K562 (cell line): ENCODE measurements at regions not wholly inside any gene's neighbourhood (a gene's known extent, or its start where the extent isn't known, plus 50 kb on each side); places are given as distances from the start of the nearest gene placed in this dataset.

Experiments used
- ATAC-seq: fragments of 200-7000 bp; cut with Tn5 transposase; 3 replicates; pipeline ENCODE4 v1.9.1; 2020; ENCODE audit warnings: moderate library complexity
- BruUV-seq: library from RNA; stranded (reverse); fragments of 400-500 nt; replicated peaks from 2 replicates; lab custom pipeline; 2021; lab: Mats Ljungman, UMichigan
- CTCF ChIA-PET: fragments of 300-600 bp; formaldehyde crosslinking; extraction: SDS; loops from one replicate; lab custom pipeline; 2021; ENCODE audit warnings: low intra/inter-chr PET ratio; lab: Yijun Ruan, JAX
- POLR2A ChIA-PET: fragments of 300-600, 350-650 bp; sonication (Branson Sonifier 250); formaldehyde crosslinking; extraction: SDS; loops from one replicate; lab custom pipeline; 2021; ENCODE audit warnings: antibody characterized with exemption, inconsistent platforms; lab: Yijun Ruan, JAX
- DNase-seq, 4 experiments: peaks; one replicate each; pipeline versions ENCODE4 v3.0.0 to v3.0.0-alpha.2; 2011 to 2018; ENCODE audit warnings: low spot score in 3 of 4, mixed read lengths in 3 of 4; ENCODE audit errors: extremely low read depth in 1 of 4
- FAIRE-seq: peaks from 2 replicates; lab custom pipeline; 2011; peaks lifted over from hg19 to GRCh38; lab: Jason Lieb, UNC
- H2AFZ ChIP-seq: 2 replicates; pipeline ENCODE4 v1.6.0; 2011; ENCODE audit warnings: low read depth, low read length, control low read depth, inconsistent platforms
- H3K27ac ChIP-seq: fragments of 200-600 bp; 3 replicates; pipeline ENCODE4 v1.8.0; 2011; ENCODE audit warnings: low read depth, mild to moderate bottlenecking, control low read depth, inconsistent platforms, low read length, moderate library complexity, mixed read lengths; ENCODE audit errors: extremely low read depth
- H3K27me3 ChIP-seq, 2 experiments: fragments of 300-600 bp in 1 of 2; 2 replicates in 1 of 2; 3 replicates in 1 of 2; pipeline versions ENCODE4 v1.6.0 to v1.8.0; 2011; ENCODE audit warnings: inconsistent platforms in 2 of 2, low read length in 2 of 2, mild to moderate bottlenecking in 1 of 2, mixed read lengths in 1 of 2, moderate library complexity in 1 of 2; ENCODE audit not compliant: control insufficient read depth in 2 of 2, insufficient read depth in 2 of 2
- H3K36me3 ChIP-seq: fragments of 300-600 bp; 3 replicates; pipeline ENCODE4 v1.8.0; 2011; ENCODE audit warnings: mild to moderate bottlenecking, low read length, inconsistent platforms; ENCODE audit not compliant: control insufficient read depth, insufficient read depth
- H3K4me1 ChIP-seq, 2 experiments: fragments of 200-600 bp in 1 of 2; replicated peaks in 1 of 2; 2 replicates in 1 of 2; 3 replicates in 1 of 2; pipeline versions ENCODE4 v1.5.1 to v1.8.0; 2011; ENCODE audit warnings: inconsistent platforms in 2 of 2, low read length in 2 of 2, mild to moderate bottlenecking in 1 of 2, mixed read lengths in 1 of 2, moderate library complexity in 1 of 2; ENCODE audit not compliant: control insufficient read depth in 2 of 2, insufficient read depth in 2 of 2
- H3K4me2 ChIP-seq: 2 replicates; pipeline ENCODE4 v1.6.1; 2011; ENCODE audit warnings: low read length, control low read depth, inconsistent platforms, mixed read lengths; ENCODE audit not compliant: insufficient read depth
- H3K4me3 ChIP-seq: fragments of 200-600 bp; sonication (generic), shearing (Covaris generic); 2 replicates; pipeline ENCODE4 v1.5.1; 2016; ENCODE audit warnings: control low read depth, inconsistent platforms
- H3K79me2 ChIP-seq: fragments of 200-600 bp; 3 replicates; pipeline ENCODE4 v1.8.0; 2011; ENCODE audit warnings: low read length, inconsistent platforms; ENCODE audit not compliant: control insufficient read depth, insufficient read depth
- H3K9ac ChIP-seq, 2 experiments: 2 replicates each; pipeline versions ENCODE4 v1.6.0 to v1.6.1; 2011; ENCODE audit warnings: low read depth in 2 of 2, low read length in 2 of 2, control low read depth in 1 of 2, inconsistent platforms in 1 of 2, mild to moderate bottlenecking in 1 of 2, mixed read lengths in 1 of 2; ENCODE audit not compliant: insufficient read depth in 1 of 2
- H3K9me1 ChIP-seq: one replicate; pipeline ENCODE4 v1.6.0; 2011; ENCODE audit warnings: inconsistent platforms, mild to moderate bottlenecking, low read length, moderate library complexity; ENCODE audit not compliant: control insufficient read depth, insufficient read depth
- H3K9me3 ChIP-seq: replicated peaks from 2 replicates; pipeline ENCODE4 v1.5.1; 2011; ENCODE audit warnings: low read depth, low read length, inconsistent platforms; ENCODE audit not compliant: control insufficient read depth, insufficient read depth
- H4K20me1 ChIP-seq: replicated peaks from 2 replicates; pipeline ENCODE4 v1.6.1; 2011; ENCODE audit warnings: low read length, inconsistent platforms, mixed read lengths; ENCODE audit not compliant: control insufficient read depth, insufficient read depth
- BHLHE40 ChIP-seq: IDR thresholded peaks from 2 replicates; pipeline ENCODE4 v1.6.1; 2011; ENCODE audit warnings: low read length, improper control_type of control experiment
- CCNT2 ChIP-seq: IDR thresholded peaks from 2 replicates; pipeline ENCODE4 v1.6.1; 2011; ENCODE audit warnings: borderline replicate concordance, low read depth, mild to moderate bottlenecking, moderate library complexity, mixed read lengths, low read length; ENCODE audit not compliant: insufficient read length; ENCODE audit errors: extremely low read depth
- FOS ChIP-seq: IDR thresholded peaks from 3 replicates; pipeline ENCODE4 v1.6.1; 2011; ENCODE audit not compliant: insufficient read length; ENCODE audit errors: extremely low read depth
- HDAC3 ChIP-seq: fragments of 450-650 bp; IDR thresholded peaks from 2 replicates; pipeline ENCODE4 v1.6.1; 2018; ENCODE audit warnings: borderline replicate concordance, mild to moderate bottlenecking, moderate library complexity; ENCODE audit not compliant: partially characterized antibody
- NEUROD1 ChIP-seq: fragments of 150-350 bp; IDR thresholded peaks from 2 replicates; pipeline ENCODE4 v1.6.1; 2014; ENCODE audit warnings: borderline replicate concordance, low read length, low read depth; ENCODE audit not compliant: partially characterized antibody
- SMARCB1 ChIP-seq: IDR thresholded peaks from 2 replicates; pipeline ENCODE4 v1.6.1; 2011; ENCODE audit warnings: improper control_type of control experiment, low read depth; ENCODE audit not compliant: insufficient read length
- STAT6 ChIP-seq: sonication (generic); formaldehyde crosslinking; IDR thresholded peaks from 2 replicates; pipeline ENCODE4 v1.8.1; 2023; ENCODE audit warnings: mild to moderate bottlenecking, missing genetic modification reagents
- TBP ChIP-seq: optimal IDR thresholded peaks from 2 replicates; pipeline ENCODE3; 2011; ENCODE audit warnings: low read depth, low read length, improper control_type of control experiment
- TEAD2 ChIP-seq: fragments of 450-650 bp; IDR thresholded peaks from 2 replicates; pipeline ENCODE4 v1.6.1; 2016; ENCODE audit warnings: missing genetic modification characterization, control low read depth, missing compliant biosample characterization
- U2AF2 ChIP-seq: fragments of 200-400 bp; formaldehyde crosslinking; optimal IDR thresholded peaks from 2 replicates; pipeline ENCODE3; 2017; ENCODE audit warnings: low read depth, mild to moderate bottlenecking, low read length
- ZNF263 ChIP-seq: sonication (generic); formaldehyde crosslinking; IDR thresholded peaks from 2 replicates; pipeline ENCODE4 v1.8.0; 2022; ENCODE audit warnings: mild to moderate bottlenecking, missing genetic modification reagents, borderline replicate concordance
- ZNF282 ChIP-seq: sonication (generic); formaldehyde crosslinking; IDR thresholded peaks from 2 replicates; pipeline ENCODE4 v1.8.1; 2023; ENCODE audit warnings: missing genetic modification reagents
- ZNF57 ChIP-seq: fragments of 450-650 bp; formaldehyde crosslinking; IDR thresholded peaks from 2 replicates; pipeline ENCODE4 v1.4.0; 2020; ENCODE audit warnings: mild to moderate bottlenecking, moderate library complexity
- ZNF76 ChIP-seq: fragments of 250-450 bp; sonication (Bioruptor Pico); IDR thresholded peaks from 2 replicates; pipeline ENCODE4 v1.4.0; 2020; ENCODE audit warnings: mild to moderate bottlenecking, moderate library complexity, borderline replicate concordance
- WGBS: fragments of 100-300 bp; shearing (Covaris generic); methylation state at CpG from one replicate; pipeline ENCODE4 v1.1.6; 2016; ENCODE audit warnings: low coverage, mixed read lengths; ENCODE audit not compliant: insufficient coverage; ENCODE audit errors: missing lambda C conversion rate; 5-methylcytosine and 5-hydroxymethylcytosine counted together
- in situ Hi-C: fragments of 300-500 bp; cut with MboI; formaldehyde crosslinking; loops from 4 replicates; pipeline ENCODE4 v1.15.0; 2018; ENCODE audit warnings: inconsistent platforms, mixed read lengths
- intact Hi-C: fragments of 100-400 bp; cut with micrococcal nuclease; formaldehyde crosslinking; loops from 2 replicates; pipeline ENCODE4 v1.14.2; 2022

DNA sequence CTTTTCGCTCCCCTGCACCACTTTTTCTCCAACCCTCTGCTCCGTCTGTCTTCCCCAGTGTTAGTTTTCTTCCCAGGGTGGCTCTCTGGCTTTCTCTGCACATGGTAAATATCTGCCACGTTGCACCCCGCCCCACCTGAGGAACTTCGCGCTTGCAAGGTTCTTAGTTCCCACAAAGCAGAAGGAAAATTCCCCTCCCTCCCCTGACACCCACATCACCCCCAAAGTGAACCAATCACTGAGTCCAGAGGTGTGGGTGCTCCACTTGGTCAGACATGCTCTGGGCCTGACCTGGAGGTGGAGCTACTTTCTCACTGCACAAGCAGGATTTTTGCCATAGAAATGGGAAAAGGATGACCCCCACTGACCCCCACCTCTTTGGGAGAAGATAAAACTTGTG lies 415.0 kb downstream of the FUT8 start:
- no peaks in the 10 kb centered on the region for H3K36me3 ChIP-seq
- FAIRE-seq = no peak
- no peak for ATAC-seq
- H3K27ac ChIP-seq = no peak overlapping the region
- H4K20me1 ChIP-seq = no peaks in the 10 kb centered on the region
- in situ Hi-C loops = loop anchor here (25.0 kb wide), 2 partner anchors 415 to 665 kb away; partner anchors contain the start of gene FUT8
- ChIA-PET POLR2A (no interaction called here), CTCF (no interaction called here)
- no peak overlapping the region for H3K4me3 ChIP-seq
- peaks cover 9 to 21% of the 10 kb centered on the region in 2 experiments; a peak in 3 of 5 replicates for H3K27me3 ChIP-seq
- 0% methylated on average over 5 of the region's 6 CpGs for WGBS
- no TSS peak for BruUV-seq
- intact Hi-C loops = loop anchor here (10.0 kb wide), 3 partner anchors 127 to 663 kb away; no protein-coding TSS in a partner anchor
- H3K79me2 ChIP-seq = no peaks in the 10 kb centered on the region
- no peak overlapping the region for H3K4me2 ChIP-seq
- no peak overlapping the region for H2AFZ ChIP-seq
- no peaks in the 10 kb centered on the region for H3K9me3 ChIP-seq
- no peak for TF ChIP-seq HDAC3
- no peak for TF ChIP-seq ZNF76
- no peak for TF ChIP-seq TEAD2 (tag)
- TF ChIP-seq NEUROD1 = no peak
- TF ChIP-seq U2AF2 = no peak
- no peak for TF ChIP-seq STAT6 (CRISPR knock-in tag)
- TF ChIP-seq CCNT2 = no peak
- TF ChIP-seq ZNF263 (CRISPR knock-in tag) = no peak
- no peak for TF ChIP-seq FOS
- TF ChIP-seq ZNF282 (CRISPR knock-in tag) = no peak
- no peak for TF ChIP-seq TBP
- no peak for TF ChIP-seq ZNF57 (CRISPR knock-in tag)
- TF ChIP-seq SMARCB1 = no peak
- no peak for TF ChIP-seq BHLHE40
- no peak for DNase-seq
- H3K9me1 ChIP-seq = no peaks in the 10 kb centered on the region
- no peaks in the 10 kb centered on the region for H3K4me1 ChIP-seq
- no peak overlapping the region for H3K9ac ChIP-seq
